ENCODE measurements at regions not wholly inside any gene's neighbourhood (a gene's known extent, or its start where the extent isn't known, plus 50 kb on each side); places are given as distances from the start of the nearest gene placed in this dataset.
"Not testable (repeated sequence)": the region's sequence is repeated elsewhere in the genome, so short reads cannot be mapped to it uniquely, and the experiment has no call there.

DNA sequence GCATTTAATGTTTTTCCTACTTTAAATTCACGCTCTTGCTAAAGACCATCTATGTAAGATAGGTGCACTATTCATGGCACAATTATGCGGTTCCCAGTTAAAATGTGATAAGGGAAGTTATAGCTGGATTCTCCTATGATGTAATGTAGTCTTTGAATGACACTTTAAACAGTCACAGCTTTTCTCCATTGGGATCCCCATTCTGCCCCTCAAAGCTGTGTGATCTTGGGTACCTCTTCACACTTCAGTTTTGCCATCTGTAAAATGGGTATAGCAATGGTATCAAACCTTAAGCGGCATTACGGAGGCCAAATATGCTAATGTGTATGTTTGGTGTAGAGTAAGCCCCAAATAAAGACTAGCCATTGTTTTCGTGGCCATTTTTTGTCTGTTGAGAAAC lies 64.7 kb upstream of the ZNF217 start:
- no peak for DNase-seq

DNA sequence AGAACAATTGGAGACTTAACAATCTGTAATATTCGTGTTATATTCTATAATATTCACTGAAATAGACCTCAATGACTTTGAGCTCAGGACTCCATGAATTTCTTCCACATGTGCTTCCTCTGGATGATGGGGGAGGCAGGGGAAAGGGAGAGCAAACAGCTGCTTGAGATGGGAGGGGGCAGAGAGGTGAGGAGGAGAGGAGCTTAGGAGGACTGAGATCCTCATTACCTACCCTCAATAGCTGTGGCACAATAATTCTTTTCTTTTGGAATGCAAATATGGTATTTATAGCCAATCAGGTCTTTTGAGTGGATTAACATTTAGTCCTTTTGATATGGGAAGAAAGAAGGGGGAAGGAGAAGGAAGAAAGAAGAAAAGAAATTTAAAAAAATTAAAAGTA lies 64.1 kb upstream of the ZNF217 start:
- DNase-seq = no peak

DNA sequence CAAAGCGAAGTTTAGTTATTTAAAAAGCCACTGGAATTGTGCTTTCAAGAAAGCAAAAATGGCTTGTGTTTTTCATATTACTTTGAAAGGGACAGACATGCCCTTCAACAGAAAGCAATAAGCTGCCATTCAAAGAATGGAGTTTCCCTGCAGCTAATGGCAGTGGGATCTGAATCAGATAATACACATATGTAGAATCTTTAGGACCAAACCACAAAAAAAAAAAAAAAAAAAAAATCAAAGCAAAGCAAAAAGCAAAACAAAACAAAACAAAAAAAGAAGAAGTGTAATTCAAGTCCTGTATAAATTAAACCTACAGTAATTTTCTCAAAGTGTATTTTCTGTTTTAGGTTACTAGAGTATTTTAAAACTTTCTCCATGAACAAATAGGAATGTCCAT lies 63.6 kb upstream of the ZNF217 start:
- DNase-seq = no peak

DNA sequence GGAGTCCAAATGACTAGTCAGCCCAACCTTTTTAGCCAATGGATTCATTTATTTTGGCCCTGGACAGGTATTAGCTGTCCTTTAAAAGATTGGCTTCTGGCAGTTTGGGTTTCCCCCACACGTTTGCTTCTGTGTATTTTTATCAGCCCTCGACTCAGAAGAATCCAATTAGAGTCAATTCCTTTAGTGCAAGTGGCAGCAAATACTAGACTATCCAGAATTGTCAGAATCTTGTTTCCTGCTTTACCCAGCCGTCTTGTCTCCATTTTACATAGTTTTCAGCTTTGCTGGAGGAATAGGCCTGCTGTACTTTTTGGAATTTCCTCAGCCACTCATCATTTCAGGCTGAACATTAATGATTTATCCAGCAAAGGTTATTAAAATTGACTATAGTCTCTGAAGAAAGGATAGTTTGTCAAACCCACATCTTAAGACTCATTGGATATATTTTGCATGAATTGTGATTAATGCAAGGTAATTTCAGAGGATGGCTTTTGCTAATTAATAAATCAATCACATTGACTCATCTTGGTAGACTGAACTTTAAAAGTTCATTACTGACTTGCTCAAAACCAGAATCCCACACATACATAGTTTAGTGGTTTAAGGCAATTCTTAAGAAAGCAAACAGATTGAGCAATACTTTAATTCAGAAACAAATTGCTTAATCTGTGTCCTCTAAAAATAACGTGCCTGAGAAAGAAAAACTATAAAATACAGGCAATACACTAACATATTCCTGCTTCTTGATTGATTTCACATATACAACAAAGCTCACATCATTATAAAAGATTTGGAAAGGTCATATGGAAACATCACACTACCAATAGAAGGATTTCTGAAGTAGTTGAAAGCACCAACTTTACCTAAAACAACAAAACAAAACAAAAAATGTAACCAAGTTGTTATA lies 62.9 kb upstream of the ZNF217 start:
- DNase-seq = no peak

DNA sequence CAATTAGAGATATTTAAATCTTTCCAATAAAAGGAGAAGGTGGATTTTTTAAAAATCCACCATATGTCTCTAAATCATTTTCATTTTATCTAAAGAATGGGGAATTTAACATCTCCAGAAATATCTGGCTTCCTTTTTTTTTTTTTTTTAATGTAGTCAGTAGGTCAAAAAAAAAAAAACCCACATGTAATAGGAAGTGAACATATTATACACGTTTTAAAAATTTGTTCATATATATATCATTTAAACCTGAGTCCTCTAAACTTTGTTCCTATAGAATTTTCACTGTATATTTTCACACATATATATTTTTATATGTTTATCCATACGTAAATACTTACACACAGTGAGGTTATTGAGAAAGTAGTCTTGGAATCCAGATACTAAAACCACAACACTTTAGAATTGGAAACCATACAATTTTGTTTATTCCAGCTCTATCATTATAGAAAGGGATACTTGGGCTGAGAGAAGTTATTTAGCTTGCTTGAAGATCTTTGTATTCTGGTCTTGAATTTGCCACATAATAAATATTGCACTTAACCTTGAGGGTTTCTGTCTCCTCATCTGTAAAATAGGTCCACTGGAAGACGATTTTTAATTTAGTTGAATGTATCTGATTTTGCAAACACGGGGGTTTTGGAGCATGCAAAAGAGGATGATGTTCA lies 62.1 kb upstream of the ZNF217 start:
- no peak for DNase-seq

DNA sequence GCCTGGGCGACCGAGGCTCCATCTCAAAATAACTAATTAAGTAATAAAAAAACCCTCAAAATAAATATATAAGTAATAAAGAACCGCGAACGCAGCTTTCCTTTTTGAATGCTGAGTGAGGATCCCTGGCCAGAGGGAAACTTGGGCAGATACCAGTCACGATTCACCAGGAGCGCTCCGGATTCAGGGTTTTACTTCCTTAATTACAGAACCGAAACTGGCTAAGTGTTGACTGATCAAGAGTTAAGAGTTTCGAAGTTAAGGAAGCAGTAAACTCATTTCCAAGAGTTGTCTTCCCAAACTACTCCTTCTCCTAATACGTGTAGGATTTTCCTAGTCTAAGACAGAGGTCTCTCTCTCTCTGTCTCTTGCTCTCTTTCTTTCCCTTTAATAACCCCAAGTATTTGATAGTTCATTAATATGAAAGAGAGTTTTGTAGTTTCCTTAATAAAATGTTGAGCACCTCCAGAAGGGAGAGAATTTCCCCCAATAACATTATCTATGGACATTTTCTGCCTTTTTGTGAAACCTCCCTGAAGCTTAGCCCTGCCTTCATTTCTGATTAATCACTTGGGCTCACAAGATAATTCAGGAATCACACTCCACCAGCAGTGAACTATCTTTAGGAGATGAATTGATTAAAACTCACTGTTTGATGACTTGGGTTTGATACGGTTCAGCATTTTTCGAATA lies 61.4 kb upstream of the ZNF217 start:
- no peak for DNase-seq

DNA sequence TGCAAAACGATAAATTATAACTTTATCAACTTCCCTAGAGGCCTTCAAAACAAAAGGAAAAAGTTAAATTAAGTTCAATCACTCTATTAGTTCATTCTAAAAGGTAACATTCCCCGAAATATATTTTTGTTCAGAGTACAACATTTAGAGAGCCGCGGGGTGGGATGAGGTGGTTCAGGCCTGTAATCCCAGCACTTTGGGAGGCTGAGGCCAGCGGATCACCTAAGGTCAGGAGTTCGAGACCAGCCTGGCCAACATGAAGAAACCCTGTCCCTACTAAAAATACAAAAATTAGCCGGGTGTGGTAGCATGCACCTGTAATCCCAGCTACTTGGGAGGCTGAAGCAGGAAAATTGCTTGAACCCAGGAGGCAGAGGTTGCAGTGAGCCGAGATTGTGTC lies 60.9 kb upstream of the ZNF217 start:
- DNase-seq = not testable (repeated sequence)

DNA sequence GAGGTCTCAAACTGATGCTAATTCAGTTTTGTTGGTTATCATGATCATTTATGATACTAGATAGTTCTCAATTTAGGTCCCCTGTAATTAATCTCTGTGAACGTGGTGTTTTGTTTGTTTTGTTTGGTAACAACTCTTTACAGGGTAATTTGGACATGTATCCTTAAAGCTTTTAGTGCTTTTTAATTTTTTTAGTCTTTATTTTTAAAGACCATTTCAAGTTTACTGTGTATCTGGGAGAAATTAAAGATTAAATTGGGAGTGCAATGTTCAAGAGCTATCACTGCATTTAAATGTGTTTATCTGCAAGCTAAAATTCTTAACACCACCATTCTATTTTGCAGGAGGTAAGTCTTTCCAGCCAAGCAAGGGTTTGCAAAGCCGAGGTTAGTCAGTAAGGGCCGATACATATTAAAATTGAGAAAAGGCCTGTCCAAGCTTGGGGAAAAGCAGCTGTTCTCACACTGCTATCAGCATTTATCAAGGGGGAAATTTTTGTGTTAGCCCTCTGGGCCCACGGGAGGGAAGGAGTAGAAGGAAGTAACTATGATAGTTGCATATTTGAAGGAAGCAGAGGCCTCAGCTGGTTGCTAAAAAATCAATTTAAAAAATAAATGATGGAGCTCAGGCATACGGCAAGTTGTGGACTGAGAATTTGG lies 59.3 kb upstream of the ZNF217 start:
- no peak for DNase-seq

DNA sequence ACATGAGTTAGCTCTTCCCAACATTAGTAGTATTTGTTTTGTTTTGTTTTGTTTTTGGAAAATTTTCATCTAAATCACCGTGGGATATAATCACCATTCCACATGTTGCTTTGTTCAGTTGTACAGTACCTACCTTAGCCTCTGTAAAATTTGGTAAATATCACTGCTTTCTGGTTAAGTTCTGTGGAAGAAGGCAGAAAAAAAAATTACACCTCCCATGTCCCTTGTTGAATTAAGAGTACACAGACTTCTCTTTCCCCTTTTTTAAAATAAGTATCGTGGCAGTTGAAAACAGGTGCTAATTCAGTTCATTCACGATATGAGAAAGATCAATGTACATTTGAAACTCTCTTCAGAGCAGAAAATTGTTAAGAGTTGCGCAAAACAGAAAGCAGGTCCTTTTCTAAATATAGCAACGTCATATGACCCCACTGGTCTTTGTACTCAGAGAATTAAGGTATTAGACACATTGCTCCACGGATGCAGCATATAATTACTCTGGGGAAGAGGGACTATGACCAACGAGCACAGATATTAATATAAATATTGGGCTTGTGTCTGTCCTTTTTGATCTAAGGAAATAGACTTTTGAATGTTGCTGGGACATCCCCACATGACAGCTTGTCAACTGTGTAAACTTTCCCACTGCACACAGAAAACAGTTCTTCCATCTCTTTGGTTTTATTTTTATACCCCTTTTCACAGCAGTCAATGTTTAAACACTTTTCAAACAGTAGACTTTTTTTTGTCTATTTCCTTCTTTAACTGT lies 58.6 kb upstream of the ZNF217 start:
- DNase-seq = no peak

DNA sequence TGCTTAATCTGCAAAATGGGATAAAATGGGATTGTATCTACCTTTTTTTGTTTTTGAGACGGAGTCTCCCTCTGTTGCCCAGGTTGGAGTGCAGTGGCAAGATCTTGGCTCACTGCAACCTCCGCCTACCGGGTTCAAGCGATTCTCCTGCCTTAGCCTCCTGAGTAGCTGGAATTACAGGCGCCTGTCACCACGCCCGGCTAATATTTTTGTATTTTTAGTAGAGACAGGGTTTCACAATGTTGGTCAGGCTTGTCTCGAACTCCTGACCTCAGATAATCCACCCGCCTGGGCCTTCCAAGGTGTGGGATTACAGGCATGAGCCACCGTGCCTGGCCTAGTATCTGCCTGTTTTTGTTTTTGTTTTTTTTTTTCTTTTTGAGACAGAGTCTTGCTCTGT lies 55.9 kb upstream of the ZNF217 start:
- not testable (repeated sequence) for DNase-seq

DNA sequence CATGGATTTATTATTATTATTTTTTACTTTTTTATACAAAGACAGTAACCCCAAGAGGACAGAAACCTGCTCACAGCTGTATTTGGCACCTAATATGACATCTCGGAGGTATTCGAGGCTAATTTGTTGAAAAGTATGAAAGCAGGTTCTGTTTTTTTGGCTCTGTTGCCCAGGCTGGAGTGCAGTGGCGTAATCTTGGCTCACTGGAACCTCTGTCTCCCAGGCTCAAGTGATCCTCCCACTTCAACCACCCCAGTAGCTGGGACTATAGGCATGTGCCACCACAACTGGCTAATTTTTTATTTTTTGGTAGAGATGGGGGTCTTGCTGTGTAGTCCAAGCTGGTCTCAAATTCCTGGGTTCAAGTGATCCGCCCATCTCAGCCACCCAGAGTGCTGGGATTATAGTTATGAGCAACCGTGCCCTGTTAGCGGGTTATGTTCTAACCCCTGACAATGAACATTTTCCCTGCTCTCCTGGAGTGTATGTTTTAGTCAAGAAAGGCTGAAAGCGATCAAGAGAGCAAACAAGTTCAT lies 53.7 kb upstream of the ZNF217 start:
- DNase-seq = no peak

DNA sequence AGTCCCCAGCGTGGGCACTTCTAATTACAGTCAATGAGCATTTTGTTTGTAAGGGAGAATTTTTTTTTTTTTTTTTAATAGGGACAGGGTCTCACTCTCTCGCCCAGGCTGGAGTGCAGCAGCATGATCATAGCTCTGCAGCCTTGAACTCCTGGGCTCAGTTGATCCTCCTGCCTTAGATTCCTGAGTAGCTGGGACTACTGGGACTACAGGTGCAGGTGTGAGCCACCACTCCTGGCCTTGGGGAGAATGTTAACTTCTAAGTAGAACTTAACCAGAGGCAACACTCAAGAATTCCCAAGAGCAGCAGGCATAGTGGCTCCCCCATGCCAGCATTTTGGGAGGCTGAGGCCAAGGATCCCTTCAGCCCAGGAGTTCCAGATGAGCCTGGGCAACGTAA lies 52.9 kb upstream of the ZNF217 start:
- no peak for DNase-seq

DNA sequence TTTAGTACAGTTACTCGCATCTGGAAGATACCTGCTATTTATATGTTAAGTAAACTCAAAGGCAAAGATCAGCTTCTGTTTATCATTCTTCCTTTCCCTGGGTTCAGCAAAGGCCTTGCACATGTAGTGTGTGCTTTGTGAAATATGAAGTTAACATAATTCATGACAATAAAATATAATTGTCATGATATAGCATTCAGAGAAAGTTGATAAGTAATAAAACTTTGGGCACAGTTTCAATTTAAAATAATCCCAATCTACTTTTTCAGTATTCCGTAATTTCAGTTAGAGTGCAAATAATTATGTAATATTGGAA lies 51.9 kb upstream of the ZNF217 start:
- no peak for DNase-seq

DNA sequence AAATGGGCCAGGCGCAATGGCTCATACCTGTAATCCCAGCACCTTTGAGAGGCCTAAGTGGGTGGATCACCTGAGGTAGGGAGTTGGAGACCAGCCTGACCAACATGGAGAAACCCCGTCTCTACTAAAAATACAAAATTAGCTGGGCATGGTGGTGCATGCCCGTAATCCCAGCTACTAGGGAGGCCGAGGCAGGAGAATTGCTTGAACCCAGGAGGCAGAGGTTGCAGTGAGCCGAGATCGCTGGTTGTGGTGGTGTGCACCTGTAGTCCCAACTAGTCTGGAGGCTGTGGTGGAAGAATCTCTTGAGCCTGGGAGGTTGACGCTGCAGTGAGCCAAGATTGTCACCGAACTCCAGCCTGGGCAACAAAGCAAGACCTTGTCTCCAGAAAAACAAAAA lies 50.5 kb upstream of the ZNF217 start:
- DNase-seq = not testable (repeated sequence)
